ENCODE measurements at regions not wholly inside any gene's neighbourhood (a gene's known extent, or its start where the extent isn't known, plus 50 kb on each side); places are given as distances from the start of the nearest gene placed in this dataset.

DNA sequence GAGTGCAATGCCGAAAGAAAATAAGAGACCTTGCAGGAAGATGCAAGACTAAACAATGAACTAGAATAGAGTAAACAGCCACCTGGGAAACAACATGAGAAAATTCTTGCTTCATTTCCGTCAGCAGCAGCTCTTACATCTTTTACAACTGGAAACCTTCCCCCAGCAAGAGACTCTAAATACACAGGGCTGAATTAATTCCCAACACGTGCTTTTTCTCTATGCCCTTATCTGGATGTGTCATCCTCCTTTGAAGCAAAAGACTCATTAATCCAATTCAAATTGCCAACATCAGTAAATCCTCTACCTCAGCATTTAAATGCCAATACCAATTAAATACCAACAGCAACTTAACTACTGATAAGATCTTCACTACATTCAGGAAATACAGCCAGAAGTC, 99.0 kb upstream of the PDE1C start:
- DNase-seq, result no peak

GRCh38 chr7:32167815-32168214, 97.6 kb upstream of the PDE1C start:
- DNase-seq, result no peak

- no peak for DNase-seq
These were observed 97.0 kb upstream of the PDE1C start for GRCh38 chr7:32167256-32167655.

DNA sequence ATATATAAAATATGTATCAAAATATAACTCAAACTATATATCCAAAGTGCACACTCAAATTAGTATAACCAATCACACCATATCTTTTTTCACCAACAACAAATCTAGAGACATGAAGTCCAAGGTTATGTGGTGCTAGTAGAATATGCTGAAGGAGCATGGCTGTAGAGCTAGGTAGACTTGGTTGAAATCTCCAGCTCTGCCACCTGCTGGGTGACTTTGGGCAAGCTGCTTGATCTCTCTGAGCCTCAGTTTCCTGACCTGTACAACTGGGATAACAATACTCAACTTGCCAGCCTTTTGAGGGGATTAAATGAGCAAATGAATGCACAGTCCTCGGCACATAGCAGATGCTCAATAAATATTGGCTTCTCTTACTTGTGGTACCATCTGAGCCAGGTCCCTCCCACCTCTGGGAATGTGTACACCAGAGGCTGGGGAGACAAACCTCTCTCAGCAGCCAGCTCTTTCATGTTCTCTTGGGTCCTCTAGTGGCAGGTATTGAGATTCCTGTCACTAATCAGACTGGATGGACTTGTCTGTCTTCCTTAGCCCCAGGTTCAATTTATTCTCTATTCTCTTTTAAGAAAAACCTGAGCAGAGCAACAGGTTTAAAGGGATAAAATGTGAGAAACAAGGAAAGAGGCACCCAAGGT, 94.3 kb upstream of the PDE1C start:
- no peak for DNase-seq

DNA sequence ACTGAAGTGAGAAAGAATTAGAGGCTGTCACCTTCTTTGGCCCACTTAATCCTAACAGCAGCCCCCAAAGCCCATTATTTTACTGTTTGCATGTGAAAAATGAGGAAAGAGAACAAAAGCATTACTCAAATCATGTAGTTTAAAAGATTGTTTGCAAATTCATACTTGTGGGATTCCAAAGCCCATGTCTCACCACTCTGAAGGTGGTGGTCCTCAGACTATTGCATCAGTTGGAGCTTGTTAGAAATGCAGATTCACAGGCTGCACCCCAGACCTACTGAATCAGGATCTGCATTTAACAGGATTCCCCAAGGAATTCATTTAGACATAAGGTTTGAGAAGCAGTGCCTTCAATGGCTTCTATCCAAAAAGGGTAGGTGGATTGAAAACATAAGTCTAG, 93.7 kb upstream of the PDE1C start:
- no peak for DNase-seq

DNA sequence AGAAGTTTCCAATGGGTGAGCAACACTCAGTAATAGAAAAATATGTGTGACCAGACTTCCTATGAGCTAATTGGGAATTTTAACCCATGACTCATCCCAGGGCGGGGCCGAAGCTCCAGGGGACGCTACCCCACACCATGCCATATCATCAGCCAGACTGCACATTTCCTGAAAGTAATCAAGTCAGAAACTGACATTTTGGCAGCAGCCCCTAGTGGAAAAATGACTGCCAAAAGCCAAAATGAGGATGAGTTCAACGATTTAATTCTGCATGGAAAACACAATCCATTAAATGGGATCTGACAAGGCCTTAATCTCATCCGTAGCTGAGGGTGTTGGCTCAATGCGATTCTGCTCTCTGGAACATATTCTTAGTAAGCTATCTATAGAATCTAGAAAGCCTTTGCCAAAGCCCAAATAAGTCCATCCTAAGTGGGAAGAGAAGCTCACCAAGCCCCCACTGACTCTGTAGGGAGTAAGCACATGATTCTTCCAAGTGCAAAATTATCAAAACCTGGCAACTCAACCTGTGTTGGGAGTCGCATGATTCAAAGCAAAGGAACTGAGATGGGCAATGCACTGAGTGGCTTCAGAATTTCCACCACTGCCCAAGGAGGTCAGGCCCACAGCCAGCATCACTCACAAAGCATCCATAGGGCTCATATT, 93.1 kb upstream of the PDE1C start:
- no peak for DNase-seq

DNA sequence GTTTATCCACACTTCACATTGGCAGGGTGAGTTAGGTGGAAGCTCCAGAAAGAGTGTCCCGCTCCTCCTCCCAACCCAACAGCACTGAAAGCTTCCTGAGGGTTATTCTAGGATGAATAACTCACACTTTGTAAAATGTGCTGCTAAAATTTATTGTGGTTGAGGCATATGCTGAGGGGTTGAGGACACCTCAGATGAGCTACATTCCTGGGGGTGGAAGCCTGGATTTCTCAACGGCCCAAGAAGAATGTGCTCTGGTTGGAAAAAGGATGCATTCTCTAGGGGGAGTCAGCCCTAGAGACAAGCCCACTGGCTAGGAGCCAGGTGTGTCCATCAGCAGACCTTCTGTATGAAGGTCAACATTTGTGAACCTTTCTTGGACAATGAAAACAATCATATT, 91.5 kb upstream of the PDE1C start:
- DNase-seq, result no peak

DNA sequence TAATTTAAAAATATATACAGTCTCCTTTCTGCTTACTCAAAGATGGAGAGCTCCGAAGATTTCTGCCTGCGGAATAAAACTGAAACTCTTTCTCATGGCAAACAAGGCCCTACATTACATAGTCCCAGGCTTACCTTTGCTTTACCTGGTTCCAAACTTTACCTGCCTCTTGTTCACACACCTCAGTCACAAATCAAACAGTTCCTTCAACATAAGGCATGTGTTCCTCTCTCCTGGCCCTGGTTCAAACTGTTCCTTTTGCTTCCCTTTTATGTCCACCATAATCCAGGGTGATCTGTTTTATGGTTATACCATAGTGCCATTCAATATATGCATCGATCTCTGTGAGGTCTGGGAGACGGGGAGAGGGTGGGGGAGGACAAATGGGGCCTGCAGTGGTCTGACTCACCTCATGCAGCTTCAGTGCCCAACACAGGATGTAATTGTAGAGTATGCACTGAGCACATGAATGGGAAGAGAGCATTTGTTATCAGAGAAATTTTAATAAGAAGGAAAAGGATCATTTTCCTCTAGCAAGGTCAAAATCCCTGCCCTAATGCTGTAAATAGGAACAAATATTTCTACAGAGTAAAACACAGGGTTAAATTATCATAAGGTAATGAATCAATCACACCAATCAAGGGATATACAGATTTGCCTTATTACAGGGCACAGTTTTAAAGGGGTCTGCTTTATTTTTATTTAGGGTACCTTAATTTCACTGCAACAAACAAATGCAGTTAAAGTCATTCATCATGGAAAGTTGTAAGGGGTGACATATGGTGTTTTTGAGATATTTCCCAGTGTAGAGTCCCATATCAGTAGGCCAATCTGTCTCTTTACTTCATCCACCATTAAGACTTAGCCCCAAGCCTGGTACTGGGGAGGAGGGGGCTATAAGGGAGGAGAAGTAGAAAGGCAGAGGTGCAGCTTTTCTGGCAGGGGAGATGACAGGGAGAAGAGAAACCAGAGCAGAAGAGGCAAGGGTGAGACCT, 88.8 kb upstream of the PDE1C start:
- DNase-seq, result no peak

- DNase-seq, result no peak
These were observed 87.9 kb upstream of the PDE1C start for GRCh38 chr7:32158076-32158475.

DNA sequence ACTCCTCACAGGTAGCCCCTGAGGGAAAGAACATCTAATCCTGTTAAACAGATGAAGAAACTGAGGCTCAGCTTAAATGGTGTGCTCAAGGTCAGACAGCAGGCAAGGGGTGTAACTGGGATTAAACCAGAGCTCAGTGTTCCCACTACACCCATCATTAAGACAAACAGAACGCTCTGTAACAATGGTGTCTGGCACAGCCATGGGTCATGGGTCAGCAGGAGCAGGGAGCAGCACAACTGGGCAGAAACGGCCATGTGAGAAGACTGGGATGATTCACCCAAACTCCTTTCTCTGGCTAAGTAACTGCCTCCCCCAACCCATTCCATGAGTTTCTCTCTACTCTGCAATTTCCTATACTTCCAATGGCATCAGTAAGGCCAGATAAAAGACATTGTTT, 85.5 kb upstream of the PDE1C start:
- DNase-seq, result no peak

DNA sequence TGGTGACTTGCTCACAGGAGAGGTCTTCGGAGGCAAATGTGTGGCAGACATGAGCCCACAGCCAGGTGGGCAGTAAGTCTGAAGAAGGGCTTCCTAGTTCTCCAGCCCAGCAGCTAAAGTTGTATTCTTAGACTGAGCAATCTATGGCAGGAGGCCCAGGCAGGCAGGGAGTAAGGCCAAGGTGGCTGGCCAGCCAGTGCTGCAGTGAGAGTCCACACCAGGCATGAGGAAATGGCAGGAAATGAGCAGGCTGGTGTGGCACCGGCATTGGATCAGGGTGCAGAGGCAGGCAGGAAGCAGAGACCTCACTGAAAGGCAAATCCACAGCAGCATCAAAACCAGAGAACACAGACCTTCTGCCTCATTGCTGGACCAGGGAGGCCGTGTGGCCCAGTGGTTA, 84.6 kb upstream of the PDE1C start:
- DNase-seq, result no peak

DNA sequence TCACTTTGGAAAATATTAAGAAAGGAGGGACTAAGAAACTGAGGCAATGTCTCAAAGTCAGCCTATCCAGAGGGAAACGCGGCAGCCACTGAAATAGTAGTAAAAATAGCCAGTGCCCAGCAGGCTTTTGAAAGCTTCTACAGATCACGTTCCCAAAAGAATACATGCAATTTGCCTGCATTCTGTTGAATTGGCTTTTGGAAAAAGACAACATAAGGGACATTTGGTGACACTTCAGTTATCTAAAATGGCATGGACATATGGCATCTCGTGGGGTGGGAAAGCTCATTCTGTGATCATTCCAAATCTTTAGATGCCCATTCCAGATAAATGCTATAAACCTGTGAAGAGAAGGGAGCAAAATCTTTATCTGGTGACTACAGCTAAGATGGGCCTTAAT, 82.8 kb upstream of the PDE1C start:
- DNase-seq, result no peak

GRCh38 chr7:32152576-32152975, 82.4 kb upstream of the PDE1C start:
- no peak for DNase-seq

- DNase-seq, result no peak
These were observed 80.4 kb upstream of the PDE1C start for GRCh38 chr7:32150589-32150988.

- DNase-seq, result no peak
These were observed 79.8 kb upstream of the PDE1C start for GRCh38 chr7:32150039-32150438.

- DNase-seq, result no peak
These were observed 77.5 kb upstream of the PDE1C start for GRCh38 chr7:32147546-32148268.

GRCh38 chr7:32145911-32146310, 75.7 kb upstream of the PDE1C start:
- DNase-seq, result no peak

DNA sequence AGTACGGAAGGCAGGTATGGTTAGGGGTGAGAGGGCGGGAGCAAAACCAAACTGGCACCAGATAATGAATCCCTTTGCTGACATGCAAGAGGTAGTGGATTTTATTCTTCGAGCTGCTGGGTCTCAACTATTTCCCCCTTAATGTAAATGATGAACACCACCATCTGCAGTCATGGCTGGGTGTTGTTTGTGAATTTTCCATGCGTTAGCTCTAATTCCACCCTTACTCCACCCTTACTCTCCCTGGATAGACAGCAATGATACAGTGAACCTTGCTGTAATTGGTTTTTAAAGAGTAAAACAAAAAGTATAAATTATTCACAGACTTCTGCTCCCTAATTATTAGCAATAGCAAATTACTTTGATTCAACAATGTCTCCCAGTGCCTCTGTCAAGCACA, 74.5 kb upstream of the PDE1C start:
- no peak for DNase-seq

- DNase-seq, result no peak
These were observed 73.1 kb upstream of the PDE1C start for GRCh38 chr7:32143301-32143700.

DNA sequence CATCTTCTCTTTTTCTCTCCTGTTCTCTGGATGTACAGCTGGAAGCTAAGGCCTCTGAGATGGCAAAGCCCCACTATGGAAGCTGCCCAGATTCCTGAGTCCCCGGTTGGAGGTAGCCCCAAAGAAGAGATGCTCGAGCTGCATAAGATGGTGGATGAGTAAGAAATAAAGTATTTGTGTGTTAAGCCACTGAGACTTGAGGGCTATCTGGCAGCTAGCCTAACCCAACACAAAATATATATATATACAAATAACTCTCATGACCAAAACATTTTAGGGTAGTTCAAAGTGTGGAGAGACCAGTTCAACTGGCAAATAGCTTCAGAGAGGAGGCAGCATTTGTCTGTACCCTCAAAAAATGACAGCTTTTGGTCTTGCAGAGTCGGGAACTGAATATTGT, 72.4 kb upstream of the PDE1C start:
- no peak for DNase-seq

GRCh38 chr7:32140210-32140939, 70.2 kb upstream of the PDE1C start:
- DNase-seq, result no peak

DNA sequence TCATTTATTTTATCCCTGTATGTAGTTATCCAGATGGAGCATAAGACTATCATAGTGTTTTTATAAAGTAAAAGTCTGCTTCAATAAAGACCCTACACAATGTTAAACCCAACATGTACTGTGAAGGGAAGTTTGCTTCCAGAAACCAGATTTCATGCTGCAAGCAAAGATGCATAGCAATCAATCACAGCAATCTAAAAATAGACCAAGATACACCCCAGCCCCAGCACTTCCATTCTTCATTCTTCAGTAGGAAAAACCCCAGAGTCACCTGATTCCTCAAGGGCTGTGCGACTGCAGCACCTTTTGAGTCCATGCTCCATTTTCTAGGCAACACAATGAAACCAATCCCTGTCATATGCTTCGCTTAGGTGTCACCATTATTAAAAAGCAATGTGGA, 66.9 kb upstream of the PDE1C start:
- DNase-seq, result no peak
